Panc1 (cell line): ENCODE measurements at regions not wholly inside any gene's neighbourhood (a gene's known extent, or its start where the extent isn't known, plus 50 kb on each side); places are given as distances from the start of the nearest gene placed in this dataset.

ENCODE experiments used
- ATAC-seq: fragments of 200-7000 bp; cut with Tn5 transposase; 2 replicates; pipeline ENCODE4 v1.9.1; 2020; ENCODE audit warnings: mild to moderate bottlenecking, moderate library complexity
- BruUV-seq: library from RNA; stranded (reverse); fragments of 400-500 nt; replicated peaks from 2 replicates; lab custom pipeline; 2021; lab: Mats Ljungman, UMichigan
- CTCF ChIA-PET: fragments of 300-600 bp; sonication (Branson Sonifier 250); formaldehyde crosslinking; loops from one replicate; lab custom pipeline; 2022; ENCODE audit warnings: antibody characterized with exemption; lab: Charles Lee
- POLR2A ChIA-PET: fragments of 300-600 bp; sonication (Branson Sonifier 250); formaldehyde crosslinking; loops from one replicate; lab custom pipeline; 2022; ENCODE audit warnings: antibody characterized with exemption; lab: Charles Lee
- DNase-seq: peaks from one replicate; pipeline ENCODE4 v3.0.0-alpha.2; 2010; ENCODE audit warnings: low read depth, low spot score
- H3K27ac ChIP-seq: 2 replicates; pipeline ENCODE4 v1.5.1; 2011; ENCODE audit warnings: mild to moderate bottlenecking, low read length, inconsistent platforms
- H3K27me3 ChIP-seq: fragments of 200-500 bp; sonication (Bioruptor generic); 2 replicates; pipeline ENCODE4 v1.6.0; 2014; ENCODE audit warnings: low read length, inconsistent platforms; ENCODE audit not compliant: control insufficient read depth, insufficient read depth
- H3K36me3 ChIP-seq: fragments of 200-500 bp; sonication (Bioruptor generic); 2 replicates; pipeline ENCODE4 v1.5.1; 2014; ENCODE audit warnings: inconsistent platforms, mild to moderate bottlenecking, low read length, moderate library complexity; ENCODE audit not compliant: control insufficient read depth, insufficient read depth
- H3K4me1 ChIP-seq: 2 replicates; pipeline ENCODE4 v1.5.1; 2011; ENCODE audit warnings: inconsistent platforms, mild to moderate bottlenecking, low read length, moderate library complexity; ENCODE audit not compliant: control insufficient read depth, insufficient read depth
- H3K4me3 ChIP-seq, 2 experiments: 2 replicates each; pipeline ENCODE4 v1.5.1; 2011 to 2012; ENCODE audit warnings: low read depth in 2 of 2, low read length in 2 of 2, mild to moderate bottlenecking in 2 of 2, inconsistent platforms in 1 of 2, moderate library complexity in 1 of 2
- H3K9me3 ChIP-seq: fragments of 200-500 bp; sonication (Bioruptor generic); 2 replicates; pipeline ENCODE4 v1.5.1; 2014; ENCODE audit warnings: low read depth, mild to moderate bottlenecking, inconsistent platforms, low read length, moderate library complexity; ENCODE audit not compliant: control insufficient read depth, insufficient read depth
- CTCF ChIP-seq: fragments of 450-650 bp; IDR thresholded peaks from 2 replicates; pipeline ENCODE4 v1.5.1; 2017; ENCODE audit warnings: mild to moderate bottlenecking
- POLR2AphosphoS5 ChIP-seq: IDR thresholded peaks from 2 replicates; pipeline ENCODE4 v1.6.1; 2012; ENCODE audit warnings: mild to moderate bottlenecking, low read depth, low read length, moderate library complexity
- REST ChIP-seq, 2 experiments: IDR thresholded peaks; 2 replicates each; pipeline ENCODE4 v1.6.1; 2011 to 2012; ENCODE audit warnings: low read depth in 2 of 2, control low read depth in 1 of 2, low read length in 1 of 2, mild to moderate bottlenecking in 1 of 2, moderate library complexity in 1 of 2; ENCODE audit not compliant: insufficient read depth in 1 of 2
- SIN3A ChIP-seq: IDR thresholded peaks from 2 replicates; pipeline ENCODE4 v1.6.1; 2012; ENCODE audit warnings: low read depth, mild to moderate bottlenecking, low read length, moderate library complexity, borderline replicate concordance; ENCODE audit not compliant: insufficient read depth
- TCF7L2 ChIP-seq: IDR thresholded peaks from 2 replicates; pipeline ENCODE4 v1.6.1; 2011; ENCODE audit warnings: mild to moderate bottlenecking, low read depth, low read length, inconsistent platforms
- in situ Hi-C: cut with HindIII; loops from 2 replicates; pipeline ENCODE4 v1.10.0; 2016; ENCODE audit warnings: low sequenced_read_pairs, low pct_unique_long_range_greater_than_20kb
- intact Hi-C: fragments of 100-400 bp; cut with micrococcal nuclease; formaldehyde crosslinking; loops from one replicate; pipeline ENCODE4 v1.10.0; 2022; ENCODE audit not compliant: unreplicated experiment

DNA sequence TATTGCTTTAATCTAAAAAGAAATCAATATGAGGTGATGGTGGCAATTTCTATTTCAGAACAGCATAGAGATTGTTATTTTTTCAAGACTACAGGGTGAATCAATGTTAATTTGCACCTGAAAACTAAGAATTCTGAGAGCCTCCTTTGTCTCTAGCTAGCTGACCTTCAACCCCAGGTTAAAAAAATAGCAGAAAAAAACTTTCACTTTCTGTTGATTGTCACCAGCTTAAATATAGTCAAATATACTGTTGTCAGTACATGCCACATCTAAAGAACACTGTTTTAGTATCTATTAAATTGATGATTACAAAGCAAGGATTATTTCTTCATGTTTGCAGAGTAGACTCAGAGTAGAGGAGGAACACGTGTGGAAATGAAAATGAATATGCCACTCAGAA lies 1371.4 kb downstream of the MAT2B start:
- H3K9me3 ChIP-seq: peaks cover 5% of the 10 kb centered on the region; the same call in 1 of the 2 replicates
- DNase-seq (no peak), ATAC-seq (no peak)
- TF ChIP-seq TCF7L2: no peak
- no peak for TF ChIP-seq POLR2AphosphoS5
- no peak for TF ChIP-seq SIN3A
- BruUV-seq: no TSS peak
- no peaks in the 10 kb centered on the region for H3K4me1 ChIP-seq
- no peak overlapping the region for H3K4me3 ChIP-seq
- CTCF ChIA-PET: interaction anchor here (0.6 kb wide), 1 partner anchor 79 kb away, joined by 4 read pairs; no protein-coding TSS in a partner anchor
- H3K27me3 ChIP-seq: no peaks in the 10 kb centered on the region
- intact Hi-C loops (no loop called here), in situ Hi-C loops (no loop called here)
- POLR2A ChIA-PET: no interaction called here
- no peak overlapping the region for H3K27ac ChIP-seq
- H3K36me3 ChIP-seq: no peaks in the 10 kb centered on the region

DNA sequence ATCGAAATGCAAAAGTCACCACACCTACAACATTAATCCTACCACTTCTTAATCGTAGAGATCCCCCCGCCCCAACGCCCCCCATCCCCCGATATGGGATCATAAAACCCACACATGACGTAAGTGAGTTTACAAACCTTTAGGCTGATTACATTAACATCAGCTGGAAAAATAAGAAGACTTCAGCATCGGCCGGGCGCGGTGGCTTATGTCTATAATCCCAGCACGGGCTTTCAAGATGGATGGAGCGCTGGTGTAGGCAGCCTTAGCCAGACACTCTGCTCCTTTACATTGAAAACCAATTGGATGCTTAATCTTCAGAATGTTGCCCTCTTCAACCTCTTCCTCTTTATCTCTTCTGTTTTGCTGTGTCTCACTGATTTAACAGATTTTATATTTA lies 1376.0 kb downstream of the MAT2B start:
- Histone ChIP-seq H3K4me1 (no peaks in the 10 kb centered on the region), H3K9me3 (no peaks in the 10 kb centered on the region; the same call in 1 of the 2 replicates), H3K36me3 (no peaks in the 10 kb centered on the region), H3K4me3 (no peak overlapping the region), H3K27ac (no peak overlapping the region), H3K27me3 (no peaks in the 10 kb centered on the region)
- BruUV-seq: no TSS peak
- no peak for ATAC-seq
- POLR2A ChIA-PET: no interaction called here
- no peak for DNase-seq
- CTCF ChIA-PET: no interaction called here
- intact Hi-C loops: no loop called here
- in situ Hi-C loops: no loop called here
- TF ChIP-seq REST (IDR thresholded peaks at IDR 0.05; ENCODE audit: insufficient read depth in 1 of 2, low read depth in 2 of 2, low read length in 1 of 2) (no peak), SIN3A (no peak), CTCF (no peak), TCF7L2 (no peak), POLR2AphosphoS5 (no peak)

DNA sequence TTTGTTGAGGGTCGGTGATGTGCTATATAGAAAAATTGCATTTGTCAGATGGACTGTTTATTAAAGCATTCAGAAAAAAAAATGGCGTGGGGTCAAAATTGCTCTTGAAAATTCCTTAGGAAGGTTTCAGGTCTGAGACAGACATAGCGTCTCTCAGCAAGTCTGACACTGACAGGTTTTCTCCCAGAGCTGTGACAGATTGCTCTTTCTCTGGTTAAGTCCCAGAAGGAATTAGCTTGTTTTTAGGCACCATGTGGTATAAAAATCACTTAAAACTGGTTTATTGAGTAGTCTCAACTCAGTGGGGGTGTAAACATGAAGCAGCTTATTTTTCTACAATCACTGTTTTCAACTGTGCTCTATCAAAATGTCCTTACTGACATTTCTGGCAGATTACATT lies 1379.8 kb downstream of the MAT2B start:
- no peak overlapping the region for H3K27ac ChIP-seq
- H3K4me3 ChIP-seq: no peak overlapping the region
- ChIA-PET CTCF (no interaction called here), POLR2A (no interaction called here)
- intact Hi-C loops: no loop called here
- no peak for DNase-seq
- peaks cover 3% of the 10 kb centered on the region; the same call in 1 of the 2 replicates for H3K9me3 ChIP-seq
- ATAC-seq: no peak
- in situ Hi-C loops: no loop called here
- no TSS peak for BruUV-seq
- H3K4me1 ChIP-seq: no peaks in the 10 kb centered on the region
- TF ChIP-seq REST (IDR thresholded peaks at IDR 0.05; ENCODE audit: insufficient read depth in 1 of 2, low read depth in 2 of 2, low read length in 1 of 2) (no peak), SIN3A (no peak)
- no peaks in the 10 kb centered on the region for H3K36me3 ChIP-seq
- H3K27me3 ChIP-seq: no peaks in the 10 kb centered on the region
